Muscle of arm (tissue), 1 donor: ENCODE measurements at regions not wholly inside any gene's neighbourhood (a gene's known extent, or its start where the extent isn't known, plus 50 kb on each side); places are given as distances from the start of the nearest gene placed in this dataset.

ENCODE experiments used
- DNase-seq: peaks from one replicate; pipeline ENCODE4 v3.0.0-alpha.2; 2013

GRCh38 chr3:80215191-80215590 lies 447.4 kb upstream of the ROBO1 start:
- DNase-seq, result no peak

GRCh38 chr3:80213086-80213485 lies 445.3 kb upstream of the ROBO1 start:
- no peak for DNase-seq

DNA sequence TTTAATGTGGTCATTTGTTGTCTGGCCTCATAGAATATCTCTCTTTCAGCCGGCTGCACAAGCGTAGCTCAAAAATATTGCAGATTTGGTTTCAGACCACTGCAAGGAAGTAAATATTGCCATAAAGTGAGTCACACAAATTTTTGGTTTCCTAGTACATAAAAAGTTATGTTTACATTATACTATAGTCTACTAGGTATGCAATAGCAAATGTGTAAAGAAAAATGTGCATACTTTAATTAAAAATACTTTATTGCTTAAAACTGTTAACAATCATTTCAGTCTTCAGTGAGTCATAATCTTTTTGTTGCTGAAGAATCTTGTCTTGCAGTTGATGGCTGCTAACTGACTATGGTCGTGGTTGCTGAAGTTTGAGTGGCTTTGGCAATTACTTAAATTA lies 425.1 kb upstream of the ROBO1 start:
- no peak for DNase-seq

DNA sequence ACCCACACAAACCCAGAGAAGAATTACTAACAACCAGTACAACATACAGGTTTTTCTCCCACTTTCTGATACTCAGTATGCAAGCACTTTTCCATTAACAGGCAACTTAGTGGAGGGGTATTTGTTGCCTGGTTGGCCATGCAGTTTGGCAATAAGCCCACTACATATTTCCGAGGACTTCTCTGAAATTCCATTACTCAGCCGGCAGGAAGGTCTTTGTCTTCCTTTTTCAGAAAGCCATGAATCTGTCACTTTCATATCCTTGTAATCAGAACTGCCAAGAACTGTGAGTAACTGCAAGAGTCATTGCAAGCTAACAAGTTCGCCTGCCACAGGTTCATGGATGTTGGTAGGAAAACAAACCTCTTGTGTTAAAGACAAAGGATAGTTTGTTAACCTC lies 422.3 kb upstream of the ROBO1 start:
- peak; percentile 28 for DNase-seq

- DNase-seq, result no peak
These were observed 420.2 kb upstream of the ROBO1 start for GRCh38 chr3:80187981-80188380.

- peak; percentile 21 for DNase-seq
These were observed 392.2 kb upstream of the ROBO1 start for GRCh38 chr3:80159990-80160506.

- no peak for DNase-seq
These were observed 390.5 kb upstream of the ROBO1 start for GRCh38 chr3:80158332-80158731.

DNA sequence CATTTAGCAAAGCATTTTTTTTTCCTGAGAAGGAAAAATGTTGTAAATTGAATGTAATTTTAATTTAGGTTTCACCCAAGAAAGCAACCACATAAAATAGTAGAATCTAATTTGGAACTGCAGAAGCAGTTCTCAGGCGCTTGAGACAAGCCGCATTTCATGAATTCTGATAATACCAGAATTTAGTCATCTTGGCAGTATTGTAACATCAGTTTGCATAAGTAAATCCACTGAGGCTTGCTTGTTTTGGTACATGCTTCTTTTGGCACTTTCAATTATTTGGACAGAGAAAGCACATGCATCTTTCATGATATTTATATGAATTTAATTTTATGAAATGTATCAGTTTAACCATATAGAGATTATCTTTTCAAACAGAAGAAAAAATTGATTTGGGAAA lies 389.7 kb upstream of the ROBO1 start:
- DNase-seq, result peak; percentile 1

- DNase-seq, result no peak
These were observed 384.9 kb upstream of the ROBO1 start for GRCh38 chr3:80152692-80153091.

- DNase-seq, result no peak
These were observed 374.9 kb upstream of the ROBO1 start for GRCh38 chr3:80142714-80143113.

DNA sequence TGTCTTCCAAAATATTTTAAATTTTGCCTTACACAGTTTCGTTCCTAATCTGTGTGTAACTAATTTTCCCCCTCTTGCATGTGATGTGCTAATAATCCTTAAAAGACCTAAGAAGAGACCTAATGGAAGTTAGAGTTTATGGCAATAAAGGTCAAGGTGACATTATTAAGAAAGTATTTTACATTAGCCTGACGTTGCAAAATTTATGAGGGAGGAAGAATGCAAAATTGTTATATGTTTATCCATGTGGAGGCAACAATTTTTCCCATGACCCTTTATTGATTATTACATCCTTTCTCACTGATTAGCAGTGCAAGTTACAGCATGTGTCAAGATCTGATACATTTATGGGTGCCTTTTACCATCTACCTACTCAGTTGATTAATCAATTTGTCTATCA lies 373.8 kb upstream of the ROBO1 start:
- DNase-seq, result no peak

- no peak for DNase-seq
These were observed 348.5 kb upstream of the ROBO1 start for GRCh38 chr3:80116281-80116680.

DNA sequence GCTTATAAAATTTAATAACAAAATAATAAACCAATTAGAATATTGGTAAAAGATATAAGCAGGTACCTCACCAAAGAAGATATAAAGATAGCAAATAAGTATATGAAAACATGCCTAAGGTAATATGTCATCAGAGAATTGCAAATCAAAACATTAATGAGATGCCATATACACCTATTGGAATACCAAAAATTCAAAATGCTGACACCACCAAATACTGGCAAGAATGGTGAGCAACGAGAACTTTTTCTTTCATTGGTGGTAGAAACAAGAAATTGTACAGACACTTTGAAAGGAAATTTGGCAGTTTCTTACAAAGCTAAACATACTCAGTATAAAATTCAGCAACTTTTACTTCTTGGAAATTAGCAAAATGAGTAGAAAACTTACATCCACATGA lies 346.9 kb upstream of the ROBO1 start:
- DNase-seq, result no peak

DNA sequence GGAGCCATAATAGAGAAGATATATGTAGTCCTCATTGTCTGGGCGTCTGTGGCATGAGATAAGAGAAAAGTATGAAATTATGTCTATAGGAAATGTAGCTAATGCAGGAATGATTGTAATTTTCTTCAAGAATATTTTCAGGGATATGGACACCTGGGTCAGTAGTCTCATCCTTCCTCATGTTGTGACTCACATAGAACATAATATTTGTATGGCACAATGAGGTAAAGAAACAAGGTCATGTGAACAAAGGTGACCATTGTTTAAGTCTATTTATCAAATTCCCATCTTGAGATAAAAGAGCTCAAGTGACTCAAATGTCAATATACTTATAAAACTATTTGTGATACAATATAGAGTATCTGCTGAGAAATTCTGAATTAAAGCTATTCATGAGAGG lies 345.5 kb upstream of the ROBO1 start:
- no peak for DNase-seq

DNA sequence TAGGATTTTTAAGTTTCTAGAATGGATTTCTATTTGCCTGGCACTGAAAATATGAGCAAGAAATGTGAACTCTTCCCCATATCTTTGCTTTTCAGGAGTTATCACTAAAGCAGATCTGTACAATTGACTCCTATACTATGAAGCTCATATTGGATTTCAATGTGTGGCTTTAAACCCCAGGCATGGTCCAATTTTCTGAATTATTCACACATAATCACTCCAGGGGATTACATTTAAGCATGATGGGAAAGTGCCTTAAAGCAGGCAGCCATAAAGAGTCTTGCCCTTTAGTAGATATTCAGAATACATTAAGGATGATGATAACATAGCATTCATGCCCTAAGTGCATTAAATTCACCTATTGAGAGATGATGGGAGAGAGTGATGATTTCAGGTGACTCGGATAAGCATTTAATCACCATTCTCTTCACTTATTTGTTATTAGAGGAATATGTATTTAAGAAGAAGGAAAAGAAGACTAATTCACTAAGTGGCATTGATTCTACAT lies 331.8 kb upstream of the ROBO1 start:
- no peak for DNase-seq

DNA sequence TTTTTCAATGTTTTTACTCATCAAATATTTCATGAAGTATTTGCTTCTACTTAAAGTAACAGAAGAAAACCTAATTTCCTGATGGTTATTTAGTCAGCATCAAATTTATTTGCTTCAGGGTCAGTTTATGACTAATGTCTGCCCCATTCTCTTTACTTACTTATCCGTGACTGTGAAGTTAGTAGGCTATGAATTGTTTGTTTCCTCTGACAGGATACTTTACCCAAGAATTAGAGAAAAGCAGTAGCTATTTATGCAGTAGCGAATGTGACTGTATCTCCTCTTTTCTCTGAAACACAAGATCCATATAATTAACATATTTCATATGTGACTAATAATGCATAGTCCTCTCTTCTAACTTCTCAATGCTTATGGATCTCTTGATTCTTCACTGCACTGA lies 329.9 kb upstream of the ROBO1 start:
- no peak for DNase-seq

GRCh38 chr3:80096909-80097308 lies 329.1 kb upstream of the ROBO1 start:
- DNase-seq, result no peak

DNA sequence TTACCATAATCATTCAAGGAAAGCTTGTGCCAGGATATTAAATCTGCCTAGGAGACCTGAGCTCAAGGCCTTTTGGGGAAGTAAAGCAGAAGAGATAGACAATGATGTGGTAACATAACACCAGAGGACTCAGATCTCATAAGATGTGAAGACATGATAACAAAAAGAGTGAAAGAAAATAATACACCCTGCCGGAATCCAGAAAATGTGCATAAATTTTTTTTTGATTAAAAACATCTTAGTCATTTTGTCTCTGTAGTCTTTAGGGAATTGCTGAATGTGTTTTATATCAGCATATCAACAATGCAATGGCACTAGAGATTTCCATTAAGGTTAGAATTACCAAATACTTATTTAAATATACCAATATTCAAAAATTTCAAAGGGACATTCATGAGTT lies 326.8 kb upstream of the ROBO1 start:
- DNase-seq, result no peak

GRCh38 chr3:80087767-80088166 lies 320.0 kb upstream of the ROBO1 start:
- no peak for DNase-seq

DNA sequence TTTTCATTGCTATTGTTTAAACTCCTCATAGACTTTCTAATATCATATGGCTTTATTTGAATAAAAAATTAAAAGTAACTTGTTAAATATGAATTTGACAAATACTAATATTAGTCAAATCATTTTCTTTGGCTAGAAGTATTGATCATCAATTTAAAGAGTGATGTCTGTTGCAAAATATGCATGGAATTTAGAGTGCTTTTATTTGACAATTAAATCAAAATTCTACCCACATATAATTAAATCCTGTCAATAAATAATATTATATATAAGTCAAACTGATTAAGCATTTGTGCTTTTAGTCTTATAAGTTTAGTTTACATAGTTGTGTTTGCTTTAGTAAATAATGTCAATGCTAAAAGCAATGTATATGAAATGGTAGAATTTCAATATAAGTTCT lies 318.6 kb upstream of the ROBO1 start:
- DNase-seq, result no peak

- DNase-seq, result no peak
These were observed 312.1 kb upstream of the ROBO1 start for GRCh38 chr3:80079886-80080285.

DNA sequence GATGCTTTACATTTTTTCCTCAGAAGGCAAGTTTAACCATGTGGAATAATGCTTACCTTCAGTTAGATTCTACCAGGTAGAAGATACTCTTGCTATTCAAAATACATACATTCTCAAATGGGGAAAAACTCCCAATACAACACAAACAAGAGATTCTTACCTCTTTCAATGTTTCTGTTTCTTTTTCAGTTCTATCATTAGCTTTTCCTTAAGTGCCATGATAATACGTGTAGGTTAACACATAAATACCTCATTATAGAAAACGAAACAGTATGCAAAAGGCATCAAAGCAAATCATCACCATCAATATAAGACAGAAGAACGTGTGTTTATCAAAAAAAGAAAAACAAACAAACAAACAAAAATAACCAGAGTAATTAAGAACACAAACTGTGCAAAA lies 300.7 kb upstream of the ROBO1 start:
- DNase-seq, result no peak

DNA sequence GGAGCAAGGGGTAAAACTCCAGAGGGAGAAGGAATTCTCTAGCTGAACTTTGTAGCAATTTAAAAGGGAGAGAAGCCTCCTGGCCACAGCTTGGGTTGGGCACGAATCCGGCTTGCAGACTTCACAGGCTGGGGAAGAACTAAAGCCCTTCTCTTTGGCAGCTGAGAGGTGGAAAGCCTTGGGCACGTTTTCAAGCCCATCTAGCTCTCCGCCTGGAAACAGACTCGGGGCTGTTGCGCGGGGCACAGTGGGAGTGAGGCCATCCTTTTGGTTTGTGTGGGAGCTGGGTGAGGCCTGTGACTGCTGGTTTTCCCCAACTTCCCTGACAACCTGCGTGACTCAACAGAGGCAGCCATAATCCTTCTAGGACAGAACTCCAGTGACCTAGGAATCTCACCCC lies 295.7 kb upstream of the ROBO1 start:
- no peak for DNase-seq

DNA sequence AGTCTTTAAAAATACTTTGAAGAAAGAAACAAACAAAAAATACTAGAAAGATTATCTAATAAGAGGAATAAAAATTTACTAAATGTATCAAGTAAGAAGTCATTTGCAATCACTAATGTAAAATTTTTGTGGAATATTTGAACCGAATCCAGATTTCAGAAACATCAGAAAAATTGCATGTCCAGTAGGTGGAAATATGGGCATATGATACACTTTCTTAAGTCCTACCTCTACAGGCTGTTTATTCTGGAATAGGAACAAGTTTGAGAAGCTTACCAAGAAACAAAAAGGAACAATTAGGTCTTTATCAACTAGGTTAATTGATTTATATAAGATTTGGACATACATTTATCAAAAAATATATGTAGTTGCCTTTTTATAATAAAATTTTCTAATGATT lies 292.9 kb upstream of the ROBO1 start:
- DNase-seq, result no peak

DNA sequence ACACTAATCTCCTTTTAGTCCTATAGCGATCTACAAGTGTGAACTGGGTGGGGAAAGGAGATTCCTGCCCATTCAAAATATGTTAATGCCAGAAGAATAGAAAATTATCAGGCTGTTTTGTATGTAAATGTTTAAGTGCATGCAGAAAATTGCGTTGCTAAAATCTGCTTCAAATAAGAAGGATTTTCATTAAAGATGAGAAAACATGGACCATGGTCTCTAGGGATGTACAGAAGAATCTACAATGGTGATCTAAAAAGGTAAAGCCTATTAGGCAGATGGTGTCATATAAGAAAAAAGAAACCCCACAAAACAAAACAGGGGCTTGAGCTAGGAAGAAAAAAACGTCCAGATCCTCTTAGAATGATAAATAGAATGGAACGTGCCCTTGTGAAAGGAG lies 287.5 kb upstream of the ROBO1 start:
- DNase-seq, result no peak
